Activated CD8-positive, alpha-beta memory T cell treated with anti-CD3 and anti-CD28 coated beads, Interleukin-2, amount 50 U/mL, for 1 hour (primary cell): ENCODE measurements at regions not wholly inside any gene's neighbourhood (a gene's known extent, or its start where the extent isn't known, plus 50 kb on each side); places are given as distances from the start of the nearest gene placed in this dataset.

Source experiments
- DNase-seq: peaks from one replicate; pipeline ENCODE4 v3.0.0-alpha.2; 2020; ENCODE audit errors: extremely low read depth

DNA sequence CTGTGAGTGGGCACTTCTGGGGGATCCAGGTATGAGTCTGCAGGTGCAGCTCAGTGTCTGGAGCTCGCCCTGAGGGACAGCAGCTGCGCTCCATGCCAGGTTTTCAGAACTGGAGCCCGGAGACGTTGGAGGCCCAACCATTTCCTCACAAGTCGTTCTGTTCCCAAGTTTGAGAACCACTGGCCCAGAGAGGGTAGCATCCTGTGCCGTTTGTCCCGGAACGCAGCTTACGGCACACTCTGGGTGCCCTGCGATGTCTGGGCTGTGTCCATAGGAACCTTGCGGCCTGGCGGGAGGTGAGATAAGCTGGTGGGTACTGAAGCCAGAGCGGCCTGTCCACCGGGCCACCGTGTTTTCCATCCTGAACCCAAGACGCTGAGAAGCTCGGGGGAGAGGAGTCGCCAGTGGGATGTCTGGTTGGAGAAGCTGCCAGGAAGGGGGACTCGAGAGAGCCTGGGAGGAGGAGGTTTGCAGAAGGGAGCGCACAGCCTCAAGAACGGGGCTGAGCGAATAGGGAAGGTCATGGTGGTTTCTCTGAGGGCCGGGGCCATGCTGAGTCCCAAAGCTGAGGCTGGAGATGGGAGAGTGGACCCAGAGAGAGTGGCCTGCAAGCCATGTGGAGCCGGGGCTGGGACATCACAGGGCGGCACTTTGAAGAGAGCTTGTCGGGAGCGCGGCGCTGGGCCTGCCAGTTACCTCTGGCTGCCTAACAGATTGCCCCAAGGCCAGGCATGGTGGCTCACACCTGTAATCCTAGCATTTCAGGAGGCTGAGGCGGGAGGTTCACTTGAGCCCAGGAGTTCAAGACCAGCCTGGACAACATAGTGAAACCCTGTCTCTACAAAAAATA lies 211.0 kb upstream of the GSE1 start:
- no peak for DNase-seq

GRCh38 chr16:85402910-85403692 lies 210.0 kb upstream of the GSE1 start:
- DNase-seq: no peak

DNA sequence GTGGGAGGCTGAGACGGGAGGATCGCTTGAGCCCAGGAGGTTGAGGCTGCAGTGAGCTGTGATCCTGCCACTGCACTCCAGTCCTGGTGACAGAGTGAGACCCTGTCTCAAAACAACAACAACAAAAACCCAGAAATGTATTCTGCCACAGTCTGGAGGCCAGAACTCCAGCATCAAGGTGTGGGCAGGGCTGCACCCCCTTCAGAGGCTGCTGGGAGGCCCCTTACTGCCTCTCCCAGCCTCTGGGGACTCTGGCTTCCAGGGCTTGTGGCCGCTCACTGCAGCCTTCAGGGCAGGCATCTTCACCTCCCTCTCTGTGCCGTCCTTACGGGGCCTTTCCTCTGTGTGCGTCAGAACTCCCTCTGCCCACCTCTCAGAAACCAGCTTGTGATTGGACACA lies 209.4 kb upstream of the GSE1 start:
- no peak for DNase-seq

DNA sequence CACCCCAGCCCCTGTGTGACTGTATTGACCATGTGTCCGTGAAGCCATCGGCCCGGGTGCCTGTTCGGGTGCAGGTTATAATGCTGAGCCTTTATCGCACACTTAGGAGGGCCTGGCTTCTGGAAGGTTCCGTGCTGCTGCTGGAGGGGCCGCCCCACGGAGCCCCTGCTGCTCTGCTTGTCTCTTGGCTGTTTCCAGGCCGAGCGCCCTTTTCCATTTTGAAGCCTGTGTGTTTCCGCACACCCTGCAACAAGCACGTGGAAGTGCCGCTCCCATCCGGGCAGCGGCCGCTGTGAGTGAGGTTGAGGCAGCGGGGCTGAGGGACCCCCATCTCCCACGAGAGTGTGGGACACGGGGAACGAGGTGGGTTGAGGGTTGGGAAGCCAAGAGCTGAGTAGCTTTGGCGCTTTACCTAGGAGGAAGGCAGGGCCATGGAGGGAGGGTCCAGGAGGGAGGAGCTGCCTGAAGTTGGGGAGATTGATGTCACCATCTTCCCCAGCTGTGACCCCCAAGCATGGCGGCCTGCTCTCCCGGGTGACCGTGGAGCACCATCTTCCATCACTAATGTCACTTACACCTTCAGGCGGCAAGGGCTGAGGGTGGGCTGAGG lies 200.1 kb upstream of the GSE1 start:
- no peak for DNase-seq

GRCh38 chr16:85413691-85414663 lies 199.1 kb upstream of the GSE1 start:
- no peak for DNase-seq

DNA sequence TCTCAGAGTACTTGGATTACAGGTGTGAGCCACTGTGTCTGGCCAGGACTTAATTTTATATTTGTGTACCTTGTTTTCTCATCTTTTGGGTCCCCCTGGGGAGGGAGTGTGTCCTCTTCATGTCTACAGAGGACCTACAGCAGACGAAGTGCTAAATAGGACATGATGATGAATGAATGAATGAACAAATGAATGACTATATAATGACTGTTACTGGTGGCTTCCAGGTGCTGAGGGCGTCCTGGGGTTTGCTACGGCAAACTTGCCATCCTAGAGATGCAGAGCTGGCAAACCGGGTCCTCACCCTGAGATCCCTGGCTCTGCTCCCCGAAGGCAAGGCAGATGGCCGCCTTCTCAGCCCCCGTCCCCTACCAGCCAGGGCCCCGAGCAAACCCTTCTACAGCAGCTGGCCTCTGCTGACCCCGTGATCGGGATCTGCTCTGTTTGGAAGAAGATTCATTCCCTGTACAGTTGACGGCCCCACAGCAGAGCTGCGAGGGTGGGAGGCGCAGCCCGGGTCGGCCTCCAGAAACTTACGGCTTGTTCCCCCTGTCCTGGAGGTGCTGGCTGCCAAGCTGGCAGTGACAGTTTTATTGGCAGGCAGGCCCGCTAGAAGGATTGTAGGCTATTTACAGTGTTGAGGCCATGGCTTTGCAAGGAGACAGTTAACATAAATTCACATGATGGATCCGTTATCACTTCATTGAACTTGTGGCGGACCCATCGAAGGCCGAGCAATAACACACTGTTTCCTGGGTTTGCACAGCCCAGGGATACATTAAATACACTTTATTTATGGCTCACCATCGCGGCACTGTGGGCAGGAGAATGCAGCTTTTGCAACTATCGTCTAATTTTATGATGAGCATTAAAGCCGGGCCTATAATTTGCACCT lies 197.7 kb upstream of the GSE1 start:
- DNase-seq: no peak

GRCh38 chr16:85416228-85417109 lies 196.7 kb upstream of the GSE1 start:
- DNase-seq: peak; percentile 20

- DNase-seq: no peak
These were observed 195.8 kb upstream of the GSE1 start for GRCh38 chr16:85417156-85417860.

- DNase-seq: no peak
These were observed 194.1 kb upstream of the GSE1 start for GRCh38 chr16:85418978-85419491.

DNA sequence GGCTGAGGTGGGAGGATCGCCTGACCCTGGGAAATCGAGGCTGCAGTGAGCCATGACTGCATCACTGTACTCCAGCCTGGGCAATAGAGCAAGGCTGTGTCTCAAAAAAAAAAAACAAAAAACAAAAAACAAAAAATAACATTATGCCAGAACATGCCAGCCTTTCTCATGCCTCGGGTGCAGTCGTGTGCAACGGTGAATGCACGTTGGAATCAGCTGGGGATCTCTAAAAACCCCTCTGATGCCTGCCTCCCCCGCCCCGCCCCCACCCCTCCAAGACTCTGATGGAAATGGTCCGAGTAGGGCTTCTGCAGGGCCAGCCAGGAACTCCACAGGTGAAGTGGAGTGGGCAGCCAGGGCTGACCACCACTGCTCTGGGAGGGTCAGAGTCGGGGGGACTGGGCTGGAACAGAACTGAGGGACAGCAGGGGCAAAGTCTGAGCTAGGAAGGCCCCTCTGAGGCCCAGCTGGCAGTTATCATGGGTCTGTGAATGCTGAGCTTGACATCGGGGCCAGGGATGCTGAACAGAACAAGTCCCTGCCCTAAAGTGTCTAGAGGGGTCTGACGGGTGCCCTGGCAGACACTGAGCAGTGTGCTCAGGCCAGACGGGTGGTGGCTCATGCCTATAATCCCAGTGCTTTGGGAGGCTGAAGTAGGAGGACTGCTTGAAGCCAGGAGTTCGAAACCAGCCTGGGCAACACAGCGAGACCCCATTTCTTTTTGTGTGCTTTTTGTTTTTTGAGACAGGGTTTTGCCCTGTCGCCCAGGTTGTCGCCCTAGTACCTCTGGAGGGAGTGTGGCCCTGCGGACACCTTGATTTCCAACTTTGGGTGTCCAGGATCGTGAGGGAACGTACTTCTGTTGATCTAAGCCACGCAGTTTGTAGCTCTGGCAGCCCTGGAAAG lies 193.4 kb upstream of the GSE1 start:
- no peak for DNase-seq

DNA sequence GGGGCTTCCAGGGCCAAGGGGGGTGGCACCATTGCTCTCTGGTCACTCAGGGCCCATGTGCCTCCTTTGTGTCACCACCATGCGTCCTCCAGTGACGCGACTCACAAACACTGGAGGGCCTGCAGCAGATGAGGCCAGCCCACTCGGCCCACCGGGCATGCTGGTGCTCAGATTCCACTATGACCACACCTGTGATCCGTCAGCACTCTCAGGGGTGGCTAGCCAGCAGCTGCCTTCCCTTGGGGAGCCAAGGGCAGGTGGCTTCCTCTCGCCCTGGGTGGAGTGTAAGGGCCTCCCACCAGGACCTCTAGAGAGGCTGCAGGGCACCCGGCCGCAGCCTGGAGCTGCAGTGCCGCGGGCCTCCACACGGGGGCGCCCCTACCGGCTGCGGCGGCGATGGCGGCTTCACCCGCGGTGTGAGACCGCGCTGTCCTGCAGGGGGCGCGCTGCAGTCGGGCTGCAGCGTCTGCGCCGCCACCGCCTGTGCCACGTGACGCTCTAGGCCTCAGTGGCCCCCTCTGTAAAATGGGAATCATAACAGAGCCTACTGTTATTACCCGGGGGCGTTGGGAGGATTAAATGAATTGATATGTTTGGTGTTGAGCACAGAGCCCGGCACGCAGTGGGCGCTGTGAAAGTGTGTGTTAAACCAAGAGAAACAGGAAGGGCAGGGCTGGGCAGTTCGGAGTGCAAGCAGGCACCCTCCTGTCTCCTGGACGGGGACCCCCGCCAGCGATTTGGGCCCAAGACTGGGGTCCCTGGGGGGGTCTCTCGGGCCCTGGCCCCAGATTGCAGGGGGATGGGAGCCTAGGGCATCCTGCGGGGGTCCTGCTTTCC lies 192.4 kb upstream of the GSE1 start:
- DNase-seq: no peak

GRCh38 chr16:85421338-85422195 lies 191.6 kb upstream of the GSE1 start:
- no peak for DNase-seq

DNA sequence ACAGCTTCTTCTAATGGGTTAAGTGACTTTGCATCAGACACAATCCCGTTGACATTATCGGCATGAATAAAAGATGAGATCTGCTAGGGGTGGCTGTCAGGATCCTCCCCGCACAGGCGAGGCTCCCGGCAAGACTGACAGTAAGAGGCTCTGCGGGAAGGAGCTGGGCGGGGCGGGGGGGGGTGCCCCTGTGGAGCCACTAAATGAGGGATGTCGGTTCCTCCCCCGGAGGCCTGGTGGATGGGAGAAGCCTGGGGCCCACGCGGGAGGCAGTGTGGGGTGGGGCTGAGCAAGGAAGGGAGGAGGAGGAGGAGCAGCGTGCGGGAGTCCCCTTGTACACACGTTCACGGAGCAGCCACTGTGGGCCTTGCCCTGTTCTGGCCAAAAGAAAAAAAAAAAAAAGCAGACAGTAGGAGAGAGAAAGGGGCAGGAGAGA lies 190.9 kb upstream of the GSE1 start:
- DNase-seq: no peak

DNA sequence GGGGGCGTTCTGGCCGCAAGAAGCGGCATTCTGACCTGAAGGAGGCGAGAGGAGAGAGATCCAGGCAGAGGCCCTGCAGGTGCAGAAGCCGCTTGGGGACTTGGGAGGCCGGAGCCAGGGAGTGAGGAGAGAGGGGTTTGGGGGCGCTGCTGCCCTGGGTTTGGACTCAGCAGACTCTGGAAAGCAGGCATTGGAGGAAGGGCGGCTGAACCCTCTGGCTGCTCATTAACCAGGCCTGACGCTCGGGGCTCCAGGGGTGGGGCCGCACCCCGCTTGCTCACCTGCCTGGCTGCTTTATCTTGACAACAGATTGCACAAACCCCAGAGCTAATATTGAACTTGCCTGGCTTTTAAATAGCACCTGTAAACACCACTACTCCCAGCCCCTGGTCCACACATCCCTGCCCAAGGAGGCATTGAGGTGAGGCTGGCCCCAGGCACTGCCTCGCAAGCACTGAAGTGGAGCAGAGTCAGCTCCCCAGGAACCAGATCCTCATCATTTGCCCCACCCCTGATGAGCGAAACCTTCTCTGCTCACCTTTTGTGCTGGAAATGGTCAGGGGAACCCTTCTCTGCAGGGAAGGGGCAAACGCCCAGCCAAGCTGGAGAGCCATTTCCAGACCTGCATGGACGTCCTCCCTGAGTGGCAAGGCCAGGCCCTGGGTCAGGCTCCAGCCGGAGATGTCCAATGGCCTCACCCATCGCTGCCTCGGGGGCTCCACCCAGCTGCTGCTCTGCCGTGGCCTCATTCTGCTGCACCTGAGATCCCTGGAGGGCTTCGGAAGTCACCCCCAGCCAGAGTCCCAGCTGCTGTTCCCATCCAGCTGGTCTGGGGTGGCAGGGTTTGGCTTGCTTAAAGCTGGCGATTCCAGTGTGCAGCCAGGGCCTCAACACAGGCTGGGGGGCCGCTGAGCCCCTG lies 190.2 kb upstream of the GSE1 start:
- DNase-seq: no peak
